Activated T-cell treated with anti-CD3 and anti-CD28 coated beads for 24 hours (primary cell): ENCODE measurements at regions not wholly inside any gene's neighbourhood (a gene's known extent, or its start where the extent isn't known, plus 50 kb on each side); places are given as distances from the start of the nearest gene placed in this dataset.
"Not testable (repeated sequence)": the region's sequence is repeated elsewhere in the genome, so short reads cannot be mapped to it uniquely, and the experiment has no call there.

Experiments
- DNase-seq: peaks from one replicate; pipeline ENCODE4 v3.0.0-alpha.2; 2020; ENCODE audit warnings: low read depth

DNA sequence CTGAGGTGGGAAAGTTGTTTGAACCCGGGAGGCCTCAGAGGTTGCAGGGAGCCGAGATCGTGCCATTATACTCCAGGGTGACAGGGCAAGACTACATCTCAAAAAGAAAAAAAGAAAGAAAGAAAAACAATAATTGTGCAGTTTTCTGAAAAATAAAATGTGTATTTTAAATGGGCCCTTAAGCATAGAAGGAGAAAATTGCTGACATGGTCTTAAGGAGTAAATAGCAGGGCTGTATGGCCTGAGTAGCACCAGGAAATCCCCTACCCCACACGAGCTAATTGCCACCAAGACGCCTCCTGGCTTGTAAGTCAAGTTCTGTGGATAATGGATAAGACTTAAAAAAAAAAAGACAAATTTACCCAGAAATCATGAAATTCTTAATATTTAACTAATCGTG lies 271.4 kb upstream of the NCKAP5 start:
- no peak for DNase-seq

DNA sequence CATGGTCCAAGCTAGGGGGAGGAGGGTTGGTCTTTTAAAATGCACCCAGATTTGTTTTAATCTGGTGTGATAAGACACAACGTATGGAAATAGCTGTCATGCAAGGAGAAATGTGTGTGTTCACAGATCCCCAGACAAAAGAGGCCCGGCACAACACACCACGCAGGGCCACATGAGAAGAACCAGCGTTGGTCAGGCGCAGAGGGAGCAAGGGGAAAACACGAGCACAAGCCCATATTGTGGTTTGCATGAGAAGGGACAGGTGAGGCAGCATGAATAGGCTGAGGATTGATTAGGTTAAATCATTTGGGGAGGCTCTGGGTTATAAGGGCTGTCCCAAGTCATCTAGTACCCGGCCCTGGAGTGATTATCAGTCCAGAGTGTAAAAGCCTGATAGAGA lies 272.5 kb upstream of the NCKAP5 start:
- no peak for DNase-seq

DNA sequence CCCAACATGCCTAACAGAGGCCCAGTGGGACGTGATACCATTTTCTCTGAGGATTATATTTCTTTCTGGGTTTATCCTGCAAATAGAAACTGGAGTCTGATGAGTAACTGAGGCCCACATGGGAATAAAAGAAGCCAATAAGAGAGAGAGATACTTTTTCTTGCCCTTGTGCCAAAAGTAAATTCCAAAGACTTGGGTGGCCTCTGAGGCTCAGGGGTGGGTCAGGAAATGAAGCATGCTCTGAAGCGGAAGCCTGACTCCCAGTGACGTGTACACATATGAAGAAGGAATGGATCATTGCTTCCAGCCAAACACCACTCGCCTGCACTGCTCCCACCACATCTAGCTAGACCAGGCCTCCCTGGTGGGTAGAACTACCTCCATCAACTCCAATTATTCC lies 273.6 kb upstream of the NCKAP5 start:
- no peak for DNase-seq

DNA sequence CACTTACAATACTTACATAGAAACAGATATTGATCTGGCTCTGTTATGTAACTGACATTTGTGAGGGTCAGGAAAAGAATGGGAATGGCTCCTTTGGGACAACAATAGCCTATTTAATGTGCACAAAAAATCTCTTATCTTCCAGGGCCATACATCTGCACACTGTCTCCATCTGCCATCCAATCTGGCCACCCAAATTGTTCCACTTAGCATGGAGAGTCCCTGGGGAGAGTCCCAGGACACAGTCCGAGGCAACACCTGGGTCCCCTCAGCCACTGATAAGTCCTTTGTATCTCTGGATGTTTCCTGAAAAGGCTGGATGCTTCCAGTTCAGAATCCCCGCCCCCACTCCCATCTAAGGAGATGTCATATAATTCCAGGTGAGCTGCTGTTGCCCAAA lies 274.2 kb upstream of the NCKAP5 start:
- no peak for DNase-seq

DNA sequence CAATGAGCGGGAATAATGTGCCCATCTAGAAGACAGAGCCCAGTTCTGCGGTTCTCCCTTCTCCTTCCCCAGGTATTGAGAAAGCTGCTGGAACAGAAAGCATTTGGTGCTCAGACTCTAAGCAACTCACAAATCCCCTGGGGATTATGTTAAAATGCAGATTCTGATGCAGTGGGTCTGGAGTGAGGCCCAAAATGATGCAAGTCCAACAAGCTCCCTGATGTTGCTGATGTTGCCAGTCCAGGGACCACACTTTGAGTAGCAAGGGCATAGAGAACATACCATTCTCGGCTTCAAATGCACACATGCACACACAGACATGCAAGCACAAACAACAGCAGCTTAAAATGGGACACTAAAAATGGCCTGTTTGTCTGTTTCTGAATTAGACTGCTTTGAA lies 274.8 kb upstream of the NCKAP5 start:
- no peak for DNase-seq

DNA sequence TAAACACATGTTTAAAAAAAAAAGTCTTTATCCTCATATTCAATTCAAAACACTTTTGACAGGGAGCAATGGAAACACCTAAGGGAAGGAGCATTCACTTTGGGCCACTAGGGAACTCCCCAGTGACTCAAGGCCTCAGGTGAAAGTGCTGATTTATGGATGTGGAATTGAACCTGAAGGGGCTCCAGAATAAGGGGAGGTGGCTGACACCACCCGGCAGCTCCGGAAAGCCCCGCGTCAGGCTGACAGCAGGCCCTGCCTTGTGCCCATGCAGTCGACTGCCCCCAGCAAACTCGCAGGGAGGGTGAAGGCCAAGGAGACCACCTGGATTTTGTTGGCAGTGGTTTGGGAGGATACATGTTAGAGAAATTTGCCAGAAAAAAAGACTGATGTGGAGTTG lies 275.3 kb upstream of the NCKAP5 start:
- DNase-seq, result no peak

DNA sequence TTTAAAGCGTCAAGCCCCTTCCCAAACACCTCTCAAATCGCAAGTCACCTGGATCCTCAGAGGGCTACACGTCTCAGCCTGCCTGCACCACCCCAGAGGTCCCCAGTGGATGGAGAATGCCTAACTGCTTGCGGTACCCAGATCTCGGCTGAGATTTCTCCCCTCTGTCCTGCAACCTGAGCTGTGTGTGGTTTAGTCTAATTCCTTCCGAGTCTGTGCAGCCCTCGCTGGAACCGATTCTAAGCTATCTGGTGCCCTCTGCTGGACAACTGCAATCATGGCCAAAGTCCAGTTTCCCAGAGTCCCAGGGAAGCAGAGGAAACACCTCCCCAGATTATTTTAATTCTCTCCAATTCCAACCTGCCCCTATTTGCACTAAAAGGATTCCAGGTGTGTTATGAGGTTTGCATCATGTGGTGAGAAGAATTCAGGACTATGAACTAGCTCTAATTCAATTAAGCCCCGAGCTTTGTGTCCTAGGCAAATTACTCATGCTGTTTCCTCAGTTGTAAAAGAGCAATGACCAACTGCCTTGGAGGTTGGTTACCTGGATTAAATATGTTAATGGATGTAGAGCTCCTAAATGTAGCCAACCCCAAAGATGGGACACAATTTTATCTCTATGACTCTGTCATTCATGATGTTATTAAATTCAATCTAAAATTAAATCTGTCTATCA lies 276.1 kb upstream of the NCKAP5 start:
- DNase-seq, result peak; percentile 43

DNA sequence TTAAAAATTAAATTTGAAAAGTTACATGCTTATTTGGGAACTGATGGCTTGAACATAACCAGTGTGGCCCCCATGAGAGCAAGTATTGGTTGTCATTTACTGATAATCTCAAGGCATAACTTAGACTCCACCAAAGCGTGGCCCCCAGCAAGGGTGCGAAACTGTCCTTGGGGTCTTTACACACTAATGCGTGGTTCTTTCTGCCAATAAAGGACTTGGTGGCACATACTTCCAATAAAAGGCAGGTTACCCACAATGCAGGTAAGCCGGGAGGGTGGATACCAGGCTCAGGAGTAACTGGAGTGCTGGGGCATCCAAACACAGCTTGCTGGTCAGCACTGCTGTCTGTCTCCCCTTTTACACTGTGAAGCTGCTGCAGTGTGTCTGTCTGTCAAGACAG lies 278.2 kb upstream of the NCKAP5 start:
- DNase-seq, result no peak

DNA sequence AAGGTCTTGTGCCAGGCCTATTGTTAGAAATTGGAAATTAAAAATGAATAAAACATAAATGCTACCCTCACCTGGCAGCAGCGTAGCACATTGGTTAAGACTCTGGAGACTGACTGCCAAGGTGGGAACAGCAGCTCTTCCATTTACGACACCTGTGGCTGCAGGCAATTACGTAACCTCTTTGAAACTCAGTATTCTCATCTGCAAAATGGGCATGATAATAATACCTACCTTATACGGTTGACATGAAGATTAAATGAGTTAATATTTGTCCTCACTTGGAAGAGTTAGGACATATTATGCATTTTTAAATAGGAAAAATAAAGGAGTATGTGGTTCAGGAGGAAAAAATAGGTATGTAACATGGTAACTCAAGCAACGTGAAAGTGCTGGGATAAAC lies 279.3 kb upstream of the NCKAP5 start:
- no peak for DNase-seq

DNA sequence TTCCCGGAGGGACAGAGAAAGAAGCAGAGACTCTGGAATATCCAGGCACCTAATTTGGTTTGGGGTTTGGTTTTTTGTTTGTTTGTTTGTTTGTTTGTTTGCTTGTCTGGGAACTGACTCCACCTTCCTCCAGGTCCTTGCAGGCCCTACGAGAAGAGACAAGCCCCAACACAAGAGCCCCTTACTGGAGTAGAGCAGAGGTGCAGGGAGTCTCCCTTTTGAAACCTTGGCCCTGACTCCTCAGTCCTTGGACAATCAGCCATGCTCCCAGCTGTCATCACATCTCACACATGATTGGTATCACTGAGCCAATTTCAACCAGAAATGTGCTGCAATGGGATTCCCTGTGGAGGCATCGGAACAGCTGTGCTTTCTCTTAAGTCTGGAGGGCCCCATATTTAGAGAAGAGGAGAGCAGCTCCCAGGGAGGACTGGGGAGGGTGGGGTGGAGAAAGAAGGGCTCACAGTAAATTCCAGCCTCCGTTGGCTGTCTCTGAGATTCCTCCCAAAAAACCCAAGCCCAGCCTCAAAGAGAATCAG lies 279.9 kb upstream of the NCKAP5 start:
- DNase-seq, result no peak

DNA sequence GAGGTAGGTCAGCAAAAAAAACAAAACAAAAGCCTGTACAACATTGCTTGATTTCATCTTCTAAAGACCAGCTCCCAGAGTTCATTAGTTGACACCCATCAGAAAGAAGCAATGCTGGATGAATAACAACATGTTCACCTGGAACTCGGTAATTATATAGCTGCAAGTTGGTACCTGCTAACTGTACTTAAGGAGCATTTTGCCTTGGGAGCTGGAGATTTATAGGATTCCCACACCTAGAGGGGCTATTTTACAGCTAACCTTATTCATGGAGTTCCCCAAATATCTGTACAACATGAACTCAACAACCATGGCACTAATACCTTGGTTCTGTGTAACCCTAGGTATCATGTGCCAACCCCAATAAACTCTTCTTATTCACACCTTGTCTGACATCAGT lies 281.1 kb upstream of the NCKAP5 start:
- DNase-seq, result no peak

DNA sequence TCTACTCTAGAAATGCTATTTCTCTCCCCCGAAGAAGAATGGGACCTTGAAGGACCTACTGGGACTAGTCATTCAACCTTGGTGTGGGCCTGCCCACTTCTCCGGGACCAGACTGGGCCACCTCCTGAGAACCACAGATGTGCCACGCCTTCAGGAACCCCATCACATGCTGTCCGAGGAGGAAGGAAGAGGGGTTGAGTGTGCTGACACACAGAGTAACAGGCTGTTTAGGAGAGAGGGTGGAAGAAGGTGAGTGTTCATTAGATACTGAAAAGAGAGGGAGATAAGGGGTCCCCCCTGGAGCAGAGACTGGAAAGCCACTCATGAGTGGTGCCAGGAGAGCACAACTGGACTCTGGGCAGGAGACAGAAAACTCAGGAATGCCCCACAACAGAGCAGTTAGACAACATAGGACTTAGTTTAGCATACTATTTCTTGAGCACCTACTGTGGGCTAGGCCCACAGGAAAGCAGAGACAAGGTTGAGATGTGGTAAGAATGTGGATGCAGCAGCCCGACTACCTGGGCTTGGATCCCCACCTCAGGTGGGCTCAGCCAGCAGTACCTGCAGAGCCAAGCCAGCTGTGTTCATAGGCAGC lies 286.4 kb upstream of the NCKAP5 start:
- DNase-seq, result no peak

DNA sequence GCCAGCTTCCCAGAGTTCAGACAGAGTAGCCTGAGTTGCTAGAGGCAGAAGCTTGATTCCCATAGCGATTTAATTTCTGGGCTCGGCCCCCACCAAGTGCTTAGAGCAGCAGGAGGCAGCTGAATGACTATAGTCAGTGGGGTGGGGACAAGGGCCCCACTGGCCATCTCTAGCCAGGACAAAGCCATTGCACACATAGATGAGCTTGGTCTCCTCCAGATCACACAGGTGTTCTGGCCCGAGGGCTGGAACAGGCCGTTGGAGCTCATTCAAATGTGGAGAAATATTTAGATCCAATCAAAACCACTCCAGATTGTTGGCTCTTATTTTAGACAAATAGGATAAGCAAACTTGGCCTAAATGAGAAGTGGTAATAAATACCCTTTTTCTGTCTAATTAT lies 287.3 kb upstream of the NCKAP5 start:
- no peak for DNase-seq

DNA sequence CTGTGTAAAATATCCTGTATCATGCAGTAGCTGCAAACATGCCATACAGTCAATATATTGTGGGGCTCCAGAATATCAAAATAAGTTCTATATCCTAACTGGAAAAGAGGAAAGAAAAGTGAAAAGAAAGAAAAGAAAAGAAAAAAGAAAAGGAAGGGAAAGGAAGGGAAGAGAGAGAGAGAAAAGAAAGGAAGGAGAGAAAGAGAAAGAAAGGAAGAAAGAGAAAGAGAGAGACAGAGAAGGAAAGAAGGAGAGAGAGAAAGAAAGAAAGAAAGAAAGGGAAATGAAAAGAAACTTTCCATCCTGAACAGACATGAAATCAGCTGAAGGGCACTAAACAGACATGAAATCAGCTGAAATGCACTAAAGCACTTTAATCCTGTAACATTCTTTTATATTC lies 288.4 kb upstream of the NCKAP5 start:
- no peak for DNase-seq

DNA sequence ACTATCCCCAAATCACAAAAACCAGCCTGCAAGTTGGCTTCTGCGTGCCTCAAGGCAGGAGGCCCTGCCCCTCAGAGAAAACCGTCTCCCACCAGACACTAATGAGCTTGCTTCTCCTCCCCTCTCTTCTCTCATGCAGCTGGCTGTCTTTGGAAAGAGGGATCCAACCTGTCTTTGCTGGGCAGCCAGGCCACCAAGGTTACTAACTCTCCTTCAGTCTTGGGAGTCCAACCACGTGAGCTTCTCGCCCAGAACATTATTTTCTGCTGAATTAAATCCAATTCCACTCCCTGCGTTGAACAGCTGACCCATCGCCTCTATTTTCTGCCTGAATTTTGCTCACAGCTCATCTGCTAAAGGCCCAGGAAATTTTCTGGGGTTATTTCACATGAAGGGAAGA lies 291.3 kb upstream of the NCKAP5 start:
- no peak for DNase-seq

DNA sequence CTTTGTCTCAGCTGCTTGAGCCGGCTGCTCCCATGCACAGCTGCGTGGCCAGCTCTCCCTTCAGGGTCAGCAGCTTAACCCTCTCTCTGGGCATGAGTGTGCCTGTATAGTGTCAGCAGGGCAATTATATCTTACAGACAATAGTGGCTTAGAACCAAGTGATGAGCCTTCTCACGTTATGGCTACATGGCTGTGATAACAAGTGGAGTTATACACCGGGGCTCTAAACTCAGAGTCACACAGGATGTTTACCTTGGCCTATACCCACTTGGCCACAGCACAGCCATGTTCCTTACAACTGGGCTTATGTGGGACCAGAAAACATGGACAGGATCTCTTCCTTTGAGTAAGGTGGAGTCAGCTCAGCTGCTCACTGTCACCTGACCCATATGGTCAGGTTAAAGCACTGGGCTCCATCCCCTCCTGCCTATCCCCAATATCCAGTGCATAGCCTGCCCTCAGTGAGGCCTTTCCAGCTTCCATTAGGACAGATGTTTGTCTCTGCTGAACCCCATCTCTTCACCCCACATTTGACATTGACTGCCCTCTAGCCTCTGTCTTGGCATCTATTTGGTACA lies 294.2 kb upstream of the NCKAP5 start:
- no peak for DNase-seq

DNA sequence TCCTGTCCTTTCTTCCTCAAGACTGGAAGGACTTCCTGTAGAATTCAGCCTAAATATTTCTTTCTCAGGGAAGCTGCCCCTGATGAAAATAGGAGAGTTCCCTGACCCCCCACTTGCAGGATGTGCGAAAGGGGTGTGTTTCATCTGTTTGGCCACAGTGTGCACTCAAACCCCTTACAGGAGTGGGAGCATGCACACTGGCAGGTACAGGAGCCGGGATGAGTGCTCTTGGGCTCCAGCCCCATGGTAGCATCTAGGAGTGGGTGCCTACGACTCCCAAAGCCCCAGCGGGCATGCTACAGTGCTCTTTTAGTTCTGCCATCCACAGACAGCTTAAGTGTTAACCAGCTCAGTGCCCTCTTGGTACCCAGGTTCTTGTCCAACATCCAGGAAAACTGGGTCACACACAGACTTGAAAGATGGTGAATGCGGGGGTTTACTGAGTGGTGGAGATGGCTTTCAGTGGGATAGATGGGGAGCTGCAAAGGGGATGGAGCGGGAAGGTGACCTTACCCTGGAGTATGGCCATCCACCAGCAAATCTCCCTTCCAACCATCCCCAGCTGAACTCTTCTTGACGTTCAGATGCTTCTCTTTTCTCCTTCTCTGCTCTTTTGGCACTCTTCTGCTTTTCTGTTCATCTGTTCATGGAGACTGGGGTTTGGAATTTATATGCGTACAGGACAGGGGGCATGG lies 295.0 kb upstream of the NCKAP5 start:
- DNase-seq, result no peak

DNA sequence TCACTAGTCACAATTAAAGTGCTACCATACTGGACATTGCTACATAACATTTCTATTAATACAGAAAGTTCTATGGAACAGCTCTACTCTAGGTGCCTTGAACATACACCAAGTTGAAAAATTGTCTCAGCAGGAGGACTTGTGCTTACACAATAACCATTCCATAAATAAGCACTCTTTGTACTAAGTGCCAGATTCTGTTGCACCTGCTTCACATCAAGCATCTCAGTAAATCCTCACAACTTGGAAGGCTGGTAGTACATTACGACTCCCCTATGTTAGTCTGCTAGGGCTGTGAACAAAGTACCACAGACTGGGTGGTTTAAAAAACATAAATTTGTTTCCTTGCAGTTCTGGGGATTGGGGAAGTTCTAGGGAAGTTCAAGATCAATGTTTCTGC lies 296.9 kb upstream of the NCKAP5 start:
- no peak for DNase-seq

DNA sequence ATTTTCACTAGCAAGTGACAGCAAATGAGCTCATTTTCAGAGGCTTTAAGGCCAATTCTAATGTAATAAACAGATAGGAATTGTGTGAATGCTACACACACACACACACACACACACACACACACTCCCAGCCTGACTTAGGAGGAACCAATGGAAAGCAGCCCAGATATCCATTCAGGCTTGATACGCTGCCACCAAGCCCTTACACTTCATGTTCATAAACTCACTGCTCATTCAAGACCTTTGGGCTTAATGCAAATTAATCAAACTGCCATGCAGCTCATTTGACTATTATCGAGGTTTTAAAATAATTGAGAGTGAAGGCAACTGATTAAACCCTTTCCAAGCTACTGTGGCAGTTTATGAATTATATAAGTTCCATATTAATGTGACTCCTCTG lies 298.9 kb upstream of the NCKAP5 start:
- DNase-seq, result no peak

DNA sequence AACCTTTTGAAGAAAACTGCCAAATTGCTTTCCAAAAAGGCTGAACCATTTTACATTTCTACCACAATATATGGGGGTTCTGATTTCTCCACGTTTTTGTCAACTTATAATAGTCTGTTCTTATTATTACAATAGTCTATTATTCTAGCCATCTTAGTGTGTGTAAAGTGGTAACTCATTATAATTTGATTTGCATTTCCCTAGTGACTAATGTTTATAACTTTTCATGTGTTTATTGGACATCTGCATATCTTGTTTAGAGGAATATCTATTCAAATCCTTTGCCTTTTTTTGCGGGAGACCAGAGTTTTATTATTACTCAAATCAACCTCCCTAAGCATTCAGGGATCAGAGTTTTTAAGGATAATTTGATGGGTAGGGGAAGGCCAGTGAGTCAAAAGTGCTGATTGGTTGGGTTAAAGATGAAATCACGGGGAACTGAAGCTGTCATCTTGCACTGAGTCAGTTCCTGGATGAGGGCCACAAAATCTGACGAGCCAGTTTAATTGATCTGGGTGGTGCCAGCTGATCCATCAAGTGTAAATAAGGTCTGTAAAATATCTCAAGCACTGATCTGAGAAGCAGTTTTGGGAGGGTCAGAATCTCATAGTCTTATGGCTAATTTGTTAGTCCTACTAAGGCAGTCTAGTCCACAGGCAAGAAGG lies 303.4 kb upstream of the NCKAP5 start:
- no peak for DNase-seq

DNA sequence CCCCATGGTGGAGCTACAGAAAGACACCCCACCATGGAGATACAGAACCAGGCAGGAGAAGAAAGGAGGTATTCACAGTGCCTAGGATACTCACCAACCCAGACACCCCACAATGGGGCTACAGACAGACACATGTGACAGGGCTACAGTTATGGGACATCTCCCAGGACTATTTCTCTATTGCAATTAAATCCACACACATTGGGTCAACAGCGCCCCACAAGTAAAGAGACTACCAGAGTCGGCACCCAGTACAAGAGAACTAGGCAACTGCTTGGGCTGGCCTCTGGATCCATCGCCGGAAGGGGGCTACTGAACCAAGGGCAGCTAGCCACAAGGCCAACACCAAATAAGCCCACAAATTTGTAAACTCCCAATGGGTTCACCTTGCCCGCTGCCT lies 310.1 kb upstream of the NCKAP5 start:
- DNase-seq, result no peak

DNA sequence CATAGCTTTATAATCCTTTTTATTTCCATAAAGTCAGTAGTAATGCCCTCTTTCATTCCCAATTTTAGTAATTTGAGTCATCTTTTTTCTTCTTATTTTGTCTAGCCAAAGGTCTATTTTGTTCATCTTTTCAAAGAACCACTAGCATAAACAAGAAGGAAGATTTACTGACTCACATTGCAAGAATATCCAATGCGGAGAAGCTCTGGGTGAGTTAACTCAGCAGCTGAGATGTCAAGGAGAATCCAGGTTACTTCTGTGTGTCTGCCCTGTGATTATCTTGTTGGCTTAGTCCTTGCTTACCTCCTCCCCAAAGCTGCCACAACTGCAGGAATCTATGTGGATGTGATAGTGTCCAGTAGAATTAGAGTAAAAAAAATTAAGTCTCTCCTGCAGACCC lies 311.4 kb upstream of the NCKAP5 start:
- no peak for DNase-seq

DNA sequence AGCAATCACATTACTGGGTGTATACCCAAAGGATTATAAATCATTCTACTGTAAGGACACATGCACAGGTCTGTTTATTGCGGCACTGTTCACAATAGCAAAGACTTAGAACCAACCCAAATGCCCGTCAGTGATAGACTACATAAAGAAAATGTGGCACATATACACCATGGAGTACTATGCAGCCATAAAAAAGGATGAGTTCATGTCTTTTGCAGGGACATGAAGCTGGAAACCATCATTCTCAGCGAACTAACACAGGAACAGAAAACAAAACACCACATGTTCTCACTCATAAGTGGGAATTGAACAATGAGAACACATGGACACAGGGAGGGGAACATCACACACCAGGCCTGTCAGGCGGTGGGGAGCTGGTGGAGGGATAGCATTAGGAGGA lies 313.9 kb upstream of the NCKAP5 start:
- DNase-seq, result not testable (repeated sequence)
